ENCODE measurements at regions not wholly inside any gene's neighbourhood (a gene's known extent, or its start where the extent isn't known, plus 50 kb on each side); places are given as distances from the start of the nearest gene placed in this dataset.

DNA sequence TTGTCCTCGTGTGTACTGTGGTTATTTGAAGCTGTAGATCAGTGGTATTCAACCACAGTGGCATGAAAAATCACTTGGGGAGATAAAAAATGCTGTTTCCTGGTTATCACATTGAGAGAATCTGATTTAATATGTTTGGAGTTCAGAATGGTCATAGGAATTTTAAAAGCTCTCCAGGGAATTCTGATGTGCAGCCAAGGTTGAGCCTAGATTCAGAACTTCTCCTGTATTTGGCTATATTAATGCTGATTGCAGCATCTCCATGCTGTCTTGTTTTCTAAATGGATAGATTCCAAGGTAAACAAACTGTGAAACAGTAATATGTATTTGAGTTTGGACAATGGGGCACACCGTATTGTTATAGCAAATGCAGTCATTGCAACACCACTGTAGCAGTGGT lies 982.2 kb upstream of the FBXO33 start:
- Mint-ChIP-seq H3K36me3 (no peaks in the 10 kb centered on the region), H3K27me3 (ENCODE audit: low read depth in 3 of 3) (peaks cover 0 to 1% (median 0%) of the 10 kb centered on the region in 3 donors), H3K4me1 (no peaks in the 10 kb centered on the region), H3K4me3 (no peak overlapping the region), H3K9me3 (peaks cover 0 to 4% (median 2%) of the 10 kb centered on the region in 7 donors), H3K27ac (no peak overlapping the region)
- Histone ChIP-seq H3K9me3 (replicated peaks in 1 of 2; ENCODE audit: control insufficient read depth in 1 of 2, insufficient read depth in 1 of 2, low read length in 2 of 2) (peaks cover 0 to 6% of the 10 kb centered on the region in 2 donors), H3K4me1 (ENCODE audit: control insufficient read depth in 1 of 2, insufficient read depth in 2 of 2, low read length in 2 of 2) (no peaks in the 10 kb centered on the region), H3K36me3 (replicated peaks in 1 of 2; ENCODE audit: control insufficient read depth in 1 of 2, insufficient read depth in 2 of 2, low read length in 2 of 2) (no peaks in the 10 kb centered on the region), H2AFZ (ENCODE audit: insufficient read depth, low read depth, low read length, poor library complexity, severe bottlenecking) (no peak overlapping the region), H3K4me2 (replicated peaks; ENCODE audit: extremely low read depth, low read length, poor library complexity, severe bottlenecking) (no peak overlapping the region), H4K20me1 (ENCODE audit: insufficient read depth, low read length) (no peaks in the 10 kb centered on the region), H3K79me2 (ENCODE audit: insufficient read depth, low read length) (no peaks in the 10 kb centered on the region), H3K4me3 (replicated peaks in 1 of 3; ENCODE audit: low read depth in 2 of 3, low read length in 3 of 3) (no peak overlapping the region), H3K27me3 (ENCODE audit: control insufficient read depth in 2 of 2, insufficient read depth in 2 of 2, low read length in 2 of 2) (no peaks in the 10 kb centered on the region), H3K9ac (ENCODE audit: insufficient read depth, low read length, poor library complexity, severe bottlenecking) (no peak overlapping the region), H3K27ac (ENCODE audit: low read depth in 1 of 2, low read length in 2 of 2) (no peak overlapping the region)
- intact Hi-C loops (cut with micrococcal nuclease), result no loop called here
- no peak for DNase-seq
- WGBS (ENCODE audit: insufficient coverage), result 73% methylated on average over 1 of the region's 2 CpGs
- TF ChIP-seq, protein P1, sequence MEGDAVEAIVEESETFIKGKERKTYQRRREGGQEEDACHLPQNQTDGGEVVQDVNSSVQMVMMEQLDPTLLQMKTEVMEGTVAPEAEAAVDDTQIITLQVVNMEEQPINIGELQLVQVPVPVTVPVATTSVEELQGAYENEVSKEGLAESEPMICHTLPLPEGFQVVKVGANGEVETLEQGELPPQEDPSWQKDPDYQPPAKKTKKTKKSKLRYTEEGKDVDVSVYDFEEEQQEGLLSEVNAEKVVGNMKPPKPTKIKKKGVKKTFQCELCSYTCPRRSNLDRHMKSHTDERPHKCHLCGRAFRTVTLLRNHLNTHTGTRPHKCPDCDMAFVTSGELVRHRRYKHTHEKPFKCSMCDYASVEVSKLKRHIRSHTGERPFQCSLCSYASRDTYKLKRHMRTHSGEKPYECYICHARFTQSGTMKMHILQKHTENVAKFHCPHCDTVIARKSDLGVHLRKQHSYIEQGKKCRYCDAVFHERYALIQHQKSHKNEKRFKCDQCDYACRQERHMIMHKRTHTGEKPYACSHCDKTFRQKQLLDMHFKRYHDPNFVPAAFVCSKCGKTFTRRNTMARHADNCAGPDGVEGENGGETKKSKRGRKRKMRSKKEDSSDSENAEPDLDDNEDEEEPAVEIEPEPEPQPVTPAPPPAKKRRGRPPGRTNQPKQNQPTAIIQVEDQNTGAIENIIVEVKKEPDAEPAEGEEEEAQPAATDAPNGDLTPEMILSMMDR (IDR thresholded peaks at IDR 0.05), result no peak

GRCh38 chr14:40413136-40413535 lies 980.9 kb upstream of the FBXO33 start:
- H2AFZ ChIP-seq (ENCODE audit: insufficient read depth, low read depth, low read length, poor library complexity, severe bottlenecking), result no peak overlapping the region
- H3K27me3 ChIP-seq (ENCODE audit: control insufficient read depth in 2 of 2, insufficient read depth in 2 of 2, low read length in 2 of 2), result no peaks in the 10 kb centered on the region
- no peak overlapping the region for H3K27ac ChIP-seq (ENCODE audit: low read depth in 1 of 2, low read length in 2 of 2)
- DNase-seq, result no peak
- no peaks in the 10 kb centered on the region for H3K4me1 ChIP-seq (ENCODE audit: control insufficient read depth in 1 of 2, insufficient read depth in 2 of 2, low read length in 2 of 2)
- peaks cover 5 to 14% of the 10 kb centered on the region in 2 donors for H3K9me3 ChIP-seq (replicated peaks in 1 of 2; ENCODE audit: control insufficient read depth in 1 of 2, insufficient read depth in 1 of 2, low read length in 2 of 2)
- Mint-ChIP-seq H3K36me3 (no peaks in the 10 kb centered on the region), H3K27ac (no peak overlapping the region), H3K4me1 (no peaks in the 10 kb centered on the region), H3K9me3 (peaks cover 2 to 14% (median 6%) of the 10 kb centered on the region in 7 donors), H3K4me3 (no peak overlapping the region), H3K27me3 (ENCODE audit: low read depth in 3 of 3) (peaks cover 0 to 1% (median 0%) of the 10 kb centered on the region in 3 donors)
- TF ChIP-seq, protein P1 (IDR thresholded peaks at IDR 0.05), result no peak
- no peaks in the 10 kb centered on the region for H3K36me3 ChIP-seq (replicated peaks in 1 of 2; ENCODE audit: control insufficient read depth in 1 of 2, insufficient read depth in 2 of 2, low read length in 2 of 2)
- no peak overlapping the region for H3K9ac ChIP-seq (ENCODE audit: insufficient read depth, low read length, poor library complexity, severe bottlenecking)
- no peak overlapping the region for H3K4me2 ChIP-seq (replicated peaks; ENCODE audit: extremely low read depth, low read length, poor library complexity, severe bottlenecking)
- H4K20me1 ChIP-seq (ENCODE audit: insufficient read depth, low read length), result no peaks in the 10 kb centered on the region
- no CpG with 5 or more reads among the region's 4 CpGs for WGBS (ENCODE audit: insufficient coverage)
- intact Hi-C loops (cut with micrococcal nuclease), result no loop called here
- no peaks in the 10 kb centered on the region for H3K79me2 ChIP-seq (ENCODE audit: insufficient read depth, low read length)
- H3K4me3 ChIP-seq (replicated peaks in 1 of 3; ENCODE audit: low read depth in 2 of 3, low read length in 3 of 3), result no peak overlapping the region
